ENCODE measurements at regions not wholly inside any gene's neighbourhood (a gene's known extent, or its start where the extent isn't known, plus 50 kb on each side); places are given as distances from the start of the nearest gene placed in this dataset.

- H3K4me1 ChIP-seq: peaks cover 0 to under 1% (median 0%) of the 10 kb centered on the region in 3 donors
- no peak for ATAC-seq
- no peaks in the 10 kb centered on the region for H3K27me3 ChIP-seq
- H3K36me3 ChIP-seq: no peaks in the 10 kb centered on the region
- H3K27ac ChIP-seq: no peak overlapping the region
- WGBS, 2 donors (ENCODE audit: low coverage in 1 of 2): 80 to 90% methylated on average over 1 of the region's 1 CpG
- TF ChIP-seq CTCF (IDR thresholded peaks at IDR 0.05) (no peak), EP300 (IDR thresholded peaks at IDR 0.05) (no peak), POLR2AphosphoS5 (IDR thresholded peaks at IDR 0.05) (no peak), POLR2A (IDR thresholded peaks at IDR 0.05) (no peak)
- no peaks in the 10 kb centered on the region for H3K9me3 ChIP-seq
- no peak overlapping the region for H3K4me3 ChIP-seq
Observed at GRCh38 chr5:58025809-58026208, 434.1 kb downstream of the PLK2 start.

- Histone ChIP-seq H3K4me1 (peaks cover 0 to 4% (median 0%) of the 10 kb centered on the region in 3 donors), H3K4me3 (no peak overlapping the region), H3K27me3 (no peaks in the 10 kb centered on the region), H3K27ac (no peak overlapping the region), H3K36me3 (no peaks in the 10 kb centered on the region), H3K9me3 (no peaks in the 10 kb centered on the region)
- ATAC-seq: no peak
- TF ChIP-seq CTCF (IDR thresholded peaks at IDR 0.05) (no peak), POLR2AphosphoS5 (IDR thresholded peaks at IDR 0.05) (no peak), POLR2A (IDR thresholded peaks at IDR 0.05) (no peak), EP300 (IDR thresholded peaks at IDR 0.05) (no peak)
- WGBS, 2 donors (ENCODE audit: low coverage in 1 of 2): 0 to 44% methylated on average over 1 of the region's 1 CpG
Observed at GRCh38 chr5:58024151-58024550, 435.7 kb downstream of the PLK2 start.

GRCh38 chr5:58022055-58022454 lies 437.8 kb downstream of the PLK2 start:
- no peaks in the 10 kb centered on the region for H3K36me3 ChIP-seq
- ATAC-seq: peak; percentile 88
- H3K4me3 ChIP-seq: no peak overlapping the region
- 49 to 80% methylated on average over 1 to 2 of the region's 2 CpGs for WGBS, 2 donors (ENCODE audit: low coverage in 1 of 2)
- H3K9me3 ChIP-seq: no peaks in the 10 kb centered on the region
- no peak for TF ChIP-seq POLR2AphosphoS5 (IDR thresholded peaks at IDR 0.05)
- TF ChIP-seq CTCF (IDR thresholded peaks at IDR 0.05): no peak
- TF ChIP-seq EP300 (IDR thresholded peaks at IDR 0.05): no peak
- no peak for TF ChIP-seq POLR2A (IDR thresholded peaks at IDR 0.05)
- no peaks in the 10 kb centered on the region for H3K27me3 ChIP-seq
- H3K27ac ChIP-seq: no peak overlapping the region
- H3K4me1 ChIP-seq: peaks cover 0 to 4% (median 0%) of the 10 kb centered on the region in 3 donors

DNA sequence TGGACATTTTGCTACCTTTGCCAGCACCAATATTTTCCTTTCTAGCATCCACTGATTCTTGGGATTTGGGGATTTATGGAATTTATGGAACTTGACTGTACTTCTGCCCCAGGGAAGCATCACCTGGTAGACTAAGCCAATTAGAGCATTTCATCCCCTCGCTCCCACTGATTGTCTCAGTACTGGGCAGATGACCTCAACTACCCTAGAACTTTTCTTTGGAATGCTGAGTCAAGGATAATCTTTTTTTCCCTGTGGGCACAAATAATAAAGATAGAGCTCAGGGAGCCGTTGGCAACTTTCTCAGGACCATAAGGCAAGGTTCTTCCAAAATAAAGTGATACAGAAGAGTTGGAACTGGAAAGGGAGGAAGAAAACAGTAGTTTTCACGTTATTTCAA lies 438.4 kb downstream of the PLK2 start:
- no peaks in the 10 kb centered on the region for H3K27me3 ChIP-seq
- no peaks in the 10 kb centered on the region for H3K36me3 ChIP-seq
- no peak for TF ChIP-seq POLR2A (IDR thresholded peaks at IDR 0.05)
- no peak for TF ChIP-seq POLR2AphosphoS5 (IDR thresholded peaks at IDR 0.05)
- TF ChIP-seq CTCF (IDR thresholded peaks at IDR 0.05): no peak
- no peak for TF ChIP-seq EP300 (IDR thresholded peaks at IDR 0.05)
- no peak overlapping the region for H3K27ac ChIP-seq
- no peaks in the 10 kb centered on the region for H3K9me3 ChIP-seq
- peaks cover 0 to 4% (median 0%) of the 10 kb centered on the region in 3 donors for H3K4me1 ChIP-seq
- H3K4me3 ChIP-seq: no peak overlapping the region
- no peak for ATAC-seq
- WGBS, 2 donors (ENCODE audit: low coverage in 1 of 2): 57 to 67% methylated on average over 2 to 3 of the region's 3 CpGs

DNA sequence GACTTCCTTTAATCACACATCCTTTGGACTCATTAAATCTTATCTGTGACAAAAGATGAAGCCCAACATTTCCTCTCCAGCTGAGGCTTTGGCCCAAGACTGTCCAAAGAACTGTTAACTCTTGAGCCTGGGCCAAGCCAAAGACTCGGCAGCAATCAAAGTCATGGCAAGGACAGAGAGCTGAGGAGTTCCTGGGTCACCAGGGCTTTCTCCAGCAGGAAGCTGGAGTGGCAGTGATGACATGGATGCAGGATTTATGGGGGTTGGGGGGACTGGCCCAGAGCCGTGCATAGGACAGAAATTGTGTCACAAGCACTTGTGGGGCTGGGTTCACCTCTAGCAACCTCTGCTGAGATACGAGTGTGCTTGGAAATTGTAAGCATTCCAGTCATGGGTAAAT lies 440.3 kb downstream of the PLK2 start:
- Histone ChIP-seq H3K4me1 (peaks cover 0 to 4% (median 0%) of the 10 kb centered on the region in 3 donors), H3K36me3 (no peaks in the 10 kb centered on the region), H3K4me3 (no peak overlapping the region), H3K27me3 (no peaks in the 10 kb centered on the region), H3K27ac (no peak overlapping the region), H3K9me3 (no peaks in the 10 kb centered on the region)
- TF ChIP-seq POLR2AphosphoS5 (IDR thresholded peaks at IDR 0.05): no peak
- no peak for TF ChIP-seq CTCF (IDR thresholded peaks at IDR 0.05)
- no peak for TF ChIP-seq POLR2A (IDR thresholded peaks at IDR 0.05)
- no peak for TF ChIP-seq EP300 (IDR thresholded peaks at IDR 0.05)
- peak; percentile 40 for ATAC-seq
- 31 to 40% methylated on average over 1 to 2 of the region's 3 CpGs for WGBS, 2 donors (ENCODE audit: low coverage in 1 of 2)
